HG03039 (cell line): ENCODE measurements at regions not wholly inside any gene's neighbourhood (a gene's known extent, or its start where the extent isn't known, plus 50 kb on each side); places are given as distances from the start of the nearest gene placed in this dataset.

Experiments
- ATAC-seq: cut with Tn5 transposase; IDR thresholded peaks from one replicate; pipeline ENCODE4 v1.9.1; 2021; ENCODE audit warnings: mild to moderate bottlenecking, moderate library complexity; ENCODE audit not compliant: unreplicated experiment

DNA sequence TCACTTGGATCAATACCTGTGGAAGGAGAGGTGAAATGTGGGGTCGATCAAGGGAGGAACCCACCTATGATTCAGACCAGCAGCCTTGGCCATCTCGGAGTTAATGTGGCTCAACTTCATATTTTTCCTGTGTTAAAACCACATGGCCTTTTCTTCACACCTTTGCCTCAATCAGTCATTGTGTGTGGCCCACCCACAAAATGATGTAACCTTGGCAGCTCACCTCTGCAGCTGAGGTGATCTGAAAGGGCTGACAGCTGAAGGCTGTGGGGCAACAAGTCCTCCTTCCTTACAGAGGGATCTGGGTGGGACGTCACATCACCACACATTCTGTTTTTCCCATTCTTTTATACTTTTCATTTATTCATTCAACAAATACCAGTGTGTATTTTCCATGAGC, 357.1 kb upstream of the HSF2 start:
- no peak for ATAC-seq

DNA sequence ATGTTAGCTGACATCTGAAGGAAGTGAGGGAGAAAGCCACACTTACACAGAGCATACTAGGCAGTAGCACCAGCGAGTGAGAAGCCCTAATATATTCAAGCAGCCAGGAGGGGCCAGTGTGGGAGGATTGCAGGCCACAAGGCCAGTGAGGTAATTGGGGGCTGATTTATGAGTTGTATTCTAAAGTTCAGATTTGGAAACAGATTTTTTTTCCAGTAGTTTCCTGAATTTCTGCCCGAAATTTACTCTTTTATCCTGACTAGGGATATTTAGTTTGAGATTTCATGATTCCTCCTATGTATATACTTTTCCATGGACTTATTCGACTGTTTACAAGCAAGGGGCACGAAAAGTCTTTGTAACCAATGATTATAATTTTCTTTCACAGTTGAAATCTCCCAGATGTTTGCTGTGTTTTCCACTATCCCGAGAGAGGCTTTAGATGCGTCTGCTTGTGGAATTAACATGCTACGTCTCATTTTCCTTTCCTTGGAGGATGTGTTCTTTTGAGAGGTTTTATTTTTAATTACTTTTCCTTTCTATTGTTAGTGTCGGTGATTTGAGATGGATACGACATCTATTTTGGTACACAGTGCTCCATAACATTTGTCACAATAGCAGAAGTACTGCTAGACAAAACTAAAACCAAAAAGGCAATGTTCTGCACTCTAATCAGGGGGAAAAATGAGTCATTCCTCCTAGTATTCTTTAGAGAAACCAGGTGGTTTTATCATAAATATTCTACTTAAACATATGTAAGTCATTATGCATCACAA, 356.3 kb upstream of the HSF2 start:
- ATAC-seq: no peak

DNA sequence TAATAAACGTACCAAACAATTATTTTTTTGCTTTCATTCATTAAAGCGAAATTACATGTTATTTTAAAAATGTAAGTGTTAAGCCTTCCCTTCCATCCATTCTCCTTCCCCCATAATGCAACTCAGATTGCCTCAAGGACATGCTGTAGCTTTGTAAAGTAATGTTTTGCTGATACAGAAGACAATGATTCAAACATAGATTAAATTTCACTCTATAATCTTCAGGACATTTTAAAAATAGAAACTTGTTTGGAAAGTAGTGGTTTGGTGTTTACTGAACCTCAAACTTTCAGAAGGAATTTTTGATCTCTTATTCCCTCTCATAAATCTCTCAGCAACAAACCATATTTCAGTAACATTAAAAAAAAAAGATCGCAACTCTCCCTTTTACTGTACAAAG, 350.9 kb upstream of the HSF2 start:
- no peak for ATAC-seq

DNA sequence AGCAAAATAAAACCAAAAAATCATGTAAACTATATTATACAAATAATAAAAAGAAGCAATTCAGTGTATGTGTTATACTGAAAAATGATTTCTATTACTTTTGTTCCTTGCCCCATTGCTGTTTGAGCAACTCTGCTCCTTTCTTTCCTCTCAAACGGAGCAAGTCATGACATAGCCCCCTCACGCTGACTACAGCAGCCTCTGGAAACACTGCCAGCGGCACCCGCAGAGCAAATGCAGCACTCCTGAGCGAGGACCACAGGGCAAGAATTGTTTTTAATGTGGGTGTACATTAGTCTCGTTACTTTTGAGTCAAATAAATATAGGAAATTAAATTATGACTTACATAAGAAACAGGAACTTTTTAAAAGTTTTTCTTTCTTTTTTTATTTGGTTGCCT, 350.1 kb upstream of the HSF2 start:
- no peak for ATAC-seq

DNA sequence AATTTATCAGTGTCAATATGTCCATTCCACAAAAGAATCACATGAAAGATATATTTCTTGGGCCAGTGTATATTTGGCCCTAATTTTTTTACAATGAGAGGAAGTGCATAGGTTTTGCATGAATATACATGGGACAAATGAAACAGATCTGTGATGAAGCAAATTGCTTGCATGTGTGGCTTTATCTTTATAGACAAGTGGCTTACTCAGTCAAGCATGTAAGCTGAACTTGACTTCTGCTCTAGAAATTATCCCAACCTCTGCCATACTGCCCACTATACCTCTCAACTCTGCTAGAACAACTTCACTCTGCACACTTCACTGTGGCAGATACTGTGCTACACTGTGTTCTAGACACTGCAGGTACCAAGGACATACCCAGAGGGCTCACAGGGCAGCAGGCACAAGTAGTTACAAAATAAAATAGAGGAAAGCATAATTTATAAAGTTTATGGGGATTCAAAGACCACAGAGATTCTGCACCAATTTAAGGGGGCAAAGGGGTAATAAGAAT, 349.2 kb upstream of the HSF2 start:
- no peak for ATAC-seq

DNA sequence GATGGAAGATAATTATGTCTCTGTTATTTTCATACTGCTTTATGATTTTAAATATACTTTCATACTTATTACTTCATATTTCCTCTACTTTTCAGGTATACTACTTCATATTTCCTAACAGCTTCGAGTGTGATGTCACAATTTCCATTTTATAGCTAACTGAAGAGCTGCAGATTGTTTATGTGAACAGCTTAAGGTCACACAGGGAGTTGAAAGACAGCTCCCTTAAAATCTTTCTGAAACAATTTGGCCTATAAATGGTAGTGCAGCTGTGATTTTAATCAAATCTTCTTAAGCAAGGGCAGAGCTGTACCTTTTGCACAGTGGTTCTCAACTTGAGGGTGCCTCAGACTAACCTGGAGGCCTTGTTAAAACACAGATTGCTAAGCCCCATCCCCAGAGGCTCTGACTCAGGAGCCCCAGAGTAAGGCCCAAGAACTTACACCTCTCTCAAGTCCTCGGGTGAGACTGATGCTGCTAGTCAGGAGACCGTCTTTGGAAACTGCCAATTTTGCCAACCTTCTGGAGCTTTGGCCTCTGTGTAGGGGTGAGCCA, 347.0 kb upstream of the HSF2 start:
- ATAC-seq: no peak

DNA sequence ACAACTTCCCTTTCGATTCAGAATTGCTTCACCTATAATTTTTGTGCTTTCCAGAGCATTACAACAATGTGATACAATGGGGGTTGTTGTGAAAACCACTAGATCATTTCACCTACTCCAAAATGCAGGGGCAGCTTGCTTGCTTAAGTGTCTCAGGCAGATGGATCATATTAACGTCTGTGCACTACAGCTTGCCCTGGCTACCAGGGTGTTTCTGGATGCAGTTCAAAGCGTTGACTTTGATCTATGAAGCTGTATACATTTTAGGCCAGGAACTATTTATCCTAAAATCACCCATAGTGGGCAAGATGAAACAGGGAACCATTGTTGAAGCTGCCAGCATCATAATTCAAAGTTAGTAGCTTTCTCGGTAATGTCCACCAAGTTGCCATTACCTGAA, 339.5 kb upstream of the HSF2 start:
- no peak for ATAC-seq

DNA sequence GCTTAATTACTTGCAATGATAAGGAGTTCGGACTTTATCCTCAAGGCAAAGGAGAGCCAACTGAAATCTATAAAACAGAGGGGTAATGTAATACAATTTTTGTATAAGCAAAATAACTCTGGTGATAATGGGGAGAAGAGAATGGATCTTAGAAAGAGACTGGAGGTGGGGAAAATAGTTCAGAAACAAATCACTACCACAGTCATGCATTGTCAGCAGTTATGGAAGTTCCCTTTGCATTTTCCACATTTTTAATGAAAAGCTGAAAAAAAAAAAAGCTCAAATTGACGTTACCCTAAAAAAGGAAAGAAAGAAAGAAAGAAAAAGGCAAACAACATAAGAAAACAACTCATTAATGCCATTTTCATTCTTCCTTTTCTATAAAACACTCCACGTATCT, 337.6 kb upstream of the HSF2 start:
- no peak for ATAC-seq

DNA sequence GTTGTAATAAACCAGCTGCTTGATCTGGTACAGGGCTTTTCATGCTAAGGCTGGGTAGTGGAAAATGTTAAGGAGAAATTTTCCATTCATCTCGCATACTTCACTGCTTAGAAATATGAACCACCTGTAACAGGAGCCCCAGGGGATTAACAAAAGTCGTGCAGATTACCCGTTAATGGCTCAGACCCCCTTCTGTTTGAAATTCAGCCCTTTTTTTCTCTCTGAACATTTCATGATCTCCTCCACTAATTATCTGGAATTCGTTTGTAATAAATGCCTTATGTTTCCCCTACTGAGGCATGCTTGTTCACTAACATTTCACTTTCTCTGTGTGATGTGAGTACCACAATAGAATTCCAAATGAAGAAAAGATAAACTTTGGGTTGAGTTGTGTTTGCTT, 336.4 kb upstream of the HSF2 start:
- ATAC-seq: no peak

DNA sequence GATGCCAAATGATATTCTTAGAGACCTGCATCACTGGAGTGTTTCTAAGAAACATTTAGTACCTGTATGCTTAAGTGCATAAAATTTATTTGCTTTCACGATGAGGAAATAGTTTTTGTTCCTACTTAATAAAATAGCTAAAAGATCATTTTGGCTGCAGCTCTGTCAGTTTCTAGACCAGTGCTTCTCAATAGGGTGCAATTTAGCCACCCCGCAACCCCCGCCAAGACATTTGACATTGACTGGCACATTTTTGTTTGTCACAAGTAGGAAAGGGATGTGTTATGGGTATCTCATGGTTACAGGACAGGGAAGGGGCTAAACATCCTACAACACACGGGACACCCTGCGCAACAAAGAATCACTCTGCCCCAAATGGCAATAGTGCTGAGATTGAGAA, 335.7 kb upstream of the HSF2 start:
- no peak for ATAC-seq

DNA sequence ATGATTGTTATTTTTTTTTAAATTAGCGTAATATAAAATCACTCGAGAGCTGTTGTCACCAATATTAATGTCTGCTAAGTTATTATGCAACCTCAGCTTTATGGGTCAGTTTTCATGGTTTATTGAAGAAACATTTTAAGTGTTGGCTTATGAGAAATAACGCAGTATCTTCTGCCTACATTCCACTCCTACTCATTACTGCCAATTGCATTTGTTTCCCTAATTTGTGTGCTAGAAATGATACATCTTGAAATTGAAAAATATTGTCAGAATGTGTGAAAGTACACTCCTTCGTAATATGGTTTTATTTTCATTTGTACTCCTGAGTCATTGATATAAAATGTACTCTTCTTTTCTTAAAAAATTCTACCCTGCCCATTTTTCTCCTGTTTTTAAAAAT, 333.3 kb upstream of the HSF2 start:
- ATAC-seq: no peak

DNA sequence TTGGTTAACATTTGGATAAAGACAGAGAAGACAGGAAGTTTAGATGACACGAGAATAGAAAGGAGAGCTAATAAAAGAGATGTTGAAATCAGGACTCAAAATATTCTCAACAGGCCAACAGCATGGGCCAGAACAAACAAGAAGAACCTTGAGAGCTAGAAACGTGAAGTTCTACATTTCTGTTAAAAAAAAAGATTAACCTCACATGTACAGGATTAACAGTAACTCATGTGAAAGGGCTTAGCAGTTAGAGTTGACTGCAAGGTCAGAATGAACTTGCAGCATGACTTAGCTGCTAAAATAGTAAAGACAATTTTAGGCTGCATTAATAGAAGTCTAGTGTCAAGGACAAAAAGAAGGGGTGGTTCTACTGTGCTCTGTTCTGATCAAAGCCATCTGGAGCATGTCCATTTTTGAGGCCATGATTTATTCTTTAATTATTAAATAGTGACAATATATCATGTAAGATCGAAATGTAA, 331.1 kb upstream of the HSF2 start:
- no peak for ATAC-seq

DNA sequence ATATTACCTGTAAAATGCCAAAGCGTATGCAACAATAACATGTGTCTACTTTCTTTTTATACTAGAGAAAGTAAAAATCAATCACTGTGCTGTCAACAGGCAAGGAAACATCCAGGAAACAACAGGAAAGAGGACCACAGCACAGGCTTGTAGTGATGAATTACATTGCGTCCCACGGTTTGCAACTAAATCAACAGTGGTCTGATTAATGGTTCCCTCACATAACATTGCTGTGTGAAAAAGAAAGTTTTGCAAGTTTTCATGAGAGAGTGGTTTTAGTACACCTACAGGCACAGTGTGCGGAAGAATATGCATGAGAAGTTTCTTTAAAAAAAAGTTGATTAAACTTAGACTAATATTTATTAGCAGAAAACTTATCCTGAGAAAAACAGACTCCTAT, 329.5 kb upstream of the HSF2 start:
- ATAC-seq: no peak

DNA sequence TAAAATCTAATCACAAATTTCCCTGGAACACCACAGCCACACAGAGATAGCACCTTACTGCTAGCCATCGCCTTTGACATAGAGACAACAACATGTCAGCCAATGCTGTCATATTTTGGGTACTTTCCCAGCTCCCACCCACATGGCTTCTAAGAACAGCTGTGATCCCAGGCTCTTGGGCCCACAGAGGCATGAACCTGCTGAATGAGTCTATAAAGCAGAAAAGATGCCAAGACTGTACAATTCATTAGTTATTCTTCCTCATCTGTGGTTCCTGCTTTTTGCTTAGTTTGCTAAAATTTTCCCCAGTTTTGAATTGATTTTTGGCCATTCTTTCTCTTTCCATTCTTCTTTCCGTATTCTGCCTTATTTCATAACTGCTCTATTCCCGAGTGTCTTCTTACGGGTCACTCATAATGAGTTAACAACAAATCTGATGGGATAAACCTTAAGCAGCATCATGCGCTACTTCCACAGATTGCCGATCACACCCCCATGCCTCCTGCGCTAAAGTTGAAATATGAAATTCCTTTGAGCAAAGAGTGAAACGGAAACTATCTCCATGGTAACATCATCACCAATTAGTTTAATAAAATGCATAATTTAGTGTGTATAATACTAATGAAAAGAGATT, 327.3 kb upstream of the HSF2 start:
- no peak for ATAC-seq

DNA sequence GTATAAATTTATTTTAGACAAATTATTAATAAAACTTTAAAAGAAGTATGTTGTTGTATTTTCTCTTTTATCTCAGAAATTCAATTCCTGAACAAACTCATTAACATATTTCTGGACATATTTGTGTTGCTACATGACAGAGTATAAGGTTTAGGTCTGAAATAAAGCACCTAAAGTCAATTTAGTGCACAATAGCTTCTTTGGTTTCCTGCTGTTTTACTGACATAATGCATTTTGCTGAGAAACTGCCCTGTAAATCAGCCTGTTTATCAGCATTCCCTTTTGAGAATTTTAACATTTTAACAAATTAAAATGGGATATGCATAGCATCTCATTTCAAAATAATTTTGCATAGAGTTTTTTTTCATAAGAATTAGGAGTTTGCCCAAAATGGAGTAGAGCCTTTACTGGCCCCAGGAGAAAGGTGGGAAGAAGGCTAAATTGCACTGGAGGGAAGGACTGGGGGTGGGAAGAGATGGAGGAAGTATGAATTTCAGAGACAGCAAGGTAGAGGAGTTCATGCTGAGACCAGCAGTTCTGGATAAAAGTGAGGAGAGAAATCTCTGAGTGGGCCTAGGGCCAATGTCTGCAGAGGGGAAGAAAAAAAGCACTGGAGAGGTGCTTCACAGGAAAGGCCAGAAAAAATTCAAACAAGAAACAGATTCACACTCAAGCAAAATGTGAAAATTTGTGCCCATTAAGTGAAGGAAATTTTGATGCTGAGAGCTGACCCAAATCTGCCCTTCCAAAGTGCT, 324.2 kb upstream of the HSF2 start:
- no peak for ATAC-seq

DNA sequence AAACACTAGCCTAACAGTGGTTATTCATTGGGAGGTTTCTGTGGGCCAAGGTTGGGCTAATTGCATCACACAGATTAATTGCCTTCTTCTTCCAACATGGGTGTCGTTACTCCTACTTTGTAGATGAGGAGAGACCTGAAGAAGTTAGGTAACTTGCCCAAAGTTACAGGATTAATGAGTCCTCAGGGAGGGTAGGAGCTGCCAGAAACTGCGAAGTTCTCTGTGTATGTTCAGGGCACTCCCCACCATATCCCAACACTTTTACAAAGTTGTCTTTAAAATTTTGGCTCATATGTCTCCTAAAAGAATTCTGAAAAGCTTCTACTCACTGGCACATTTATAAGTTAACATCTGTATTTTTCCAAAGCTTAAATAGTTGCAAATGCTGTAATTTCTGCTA, 323.5 kb upstream of the HSF2 start:
- ATAC-seq: no peak

DNA sequence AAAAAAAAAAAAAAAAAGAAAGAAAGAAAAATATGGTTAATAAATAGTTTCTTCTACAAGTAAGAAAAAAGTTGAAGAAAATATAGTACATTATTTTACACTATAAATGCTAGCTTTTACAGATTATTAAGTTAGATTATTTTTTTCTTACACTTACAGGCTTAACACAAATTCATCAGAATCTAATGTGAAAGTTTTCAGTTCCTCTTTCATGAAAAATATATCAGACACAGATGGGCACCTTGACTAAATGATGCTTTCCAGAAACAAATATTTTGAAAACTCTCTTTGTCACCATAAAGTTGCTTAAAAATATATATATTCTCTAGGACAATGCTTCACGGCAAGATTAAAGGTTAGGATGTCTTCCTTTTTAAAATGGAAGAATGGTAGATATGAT, 321.8 kb upstream of the HSF2 start:
- no peak for ATAC-seq

DNA sequence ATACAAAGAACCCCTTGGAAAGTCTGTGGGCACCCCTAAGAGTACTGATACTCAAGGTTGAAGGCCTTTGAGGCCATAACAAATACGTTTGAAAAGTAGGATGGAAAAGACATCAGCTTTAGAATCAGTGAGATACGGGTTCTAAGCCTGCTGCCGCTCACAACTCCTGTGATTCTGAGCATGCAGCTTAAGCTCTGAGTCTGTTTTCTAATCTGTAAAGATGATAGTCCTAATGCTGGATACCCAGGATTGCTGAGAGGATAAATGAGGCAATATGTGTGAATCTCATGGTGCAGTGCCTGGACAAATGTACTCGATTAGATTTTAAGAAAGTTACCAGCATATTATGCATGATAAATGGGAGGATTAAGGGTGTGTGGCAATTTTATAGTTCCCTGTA, 321.0 kb upstream of the HSF2 start:
- ATAC-seq: no peak

DNA sequence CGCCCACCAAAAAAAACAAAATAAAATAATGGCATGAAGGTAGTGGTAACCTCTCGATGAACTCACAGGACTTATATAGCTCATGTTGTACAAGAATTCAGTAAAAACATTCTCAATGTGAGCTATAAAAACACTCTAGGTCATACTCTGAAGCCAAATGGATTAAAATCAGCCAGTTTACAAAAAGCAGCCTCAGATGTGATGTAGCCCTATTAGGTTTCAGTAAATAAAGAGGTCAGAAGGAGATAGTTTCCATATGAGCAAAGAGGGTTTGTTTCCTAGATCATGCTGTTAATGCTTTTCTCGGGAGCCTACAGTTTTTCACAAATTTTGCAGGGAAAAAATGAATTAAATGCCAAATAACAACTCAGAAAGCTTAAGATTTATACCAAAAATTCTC, 319.5 kb upstream of the HSF2 start:
- no peak for ATAC-seq

DNA sequence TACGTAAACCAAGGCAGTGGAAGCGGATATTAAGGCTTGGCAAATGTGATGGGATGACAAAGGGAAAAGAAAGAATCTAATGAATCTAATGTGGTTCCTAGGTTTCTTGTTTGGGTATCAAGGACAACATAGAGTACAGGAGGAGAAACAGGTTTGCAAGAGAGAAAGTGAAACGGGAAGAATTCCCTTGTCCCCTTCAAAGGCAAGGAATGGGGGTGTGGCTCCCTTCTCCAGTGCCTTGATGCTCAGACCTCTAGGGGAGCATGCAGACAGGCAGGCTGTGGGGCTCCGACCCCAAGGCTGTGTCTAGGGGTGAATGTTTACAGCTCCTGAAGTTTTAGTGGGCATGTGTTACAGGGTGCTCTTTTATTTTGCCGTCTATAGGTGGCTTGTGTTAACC, 317.5 kb upstream of the HSF2 start:
- no peak for ATAC-seq

DNA sequence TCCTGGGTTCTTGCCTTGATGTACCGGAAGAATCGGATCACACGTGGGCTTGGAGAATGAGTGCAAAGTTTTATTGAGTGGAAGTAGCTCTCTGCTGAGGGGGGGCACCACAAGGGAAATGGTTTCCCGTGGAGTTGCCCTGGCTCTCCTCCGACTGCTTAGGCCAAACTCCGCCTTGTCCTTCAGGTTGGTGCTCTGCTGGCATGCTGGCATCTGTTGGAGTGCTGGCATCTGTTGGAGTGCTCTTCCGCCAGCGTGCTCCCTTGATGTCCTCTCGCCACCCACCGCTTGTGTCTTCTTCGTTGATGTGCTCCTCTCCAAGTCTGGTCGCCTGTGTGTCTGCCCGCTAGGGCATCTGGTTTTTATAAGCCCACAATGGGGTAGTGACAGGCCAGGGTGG, 317.1 kb upstream of the HSF2 start:
- no peak for ATAC-seq

DNA sequence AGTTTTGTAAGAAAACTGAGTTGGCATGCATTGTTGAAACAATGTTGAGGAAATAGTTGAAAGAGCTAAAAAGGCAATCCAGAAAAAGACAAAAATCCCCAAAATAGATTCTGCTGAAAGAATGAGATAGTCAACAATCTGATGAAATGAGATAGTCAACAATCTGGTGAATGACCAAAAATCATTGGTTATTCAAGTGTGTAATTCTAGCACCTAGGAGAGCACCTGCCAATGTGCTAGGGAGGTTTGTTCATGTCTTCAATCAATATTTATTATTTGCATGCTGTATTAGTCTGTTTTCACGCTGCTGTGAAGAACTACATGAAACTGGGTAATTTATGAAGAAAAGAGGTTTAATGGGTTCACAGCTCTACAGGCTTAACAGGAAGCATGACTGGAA, 307.1 kb upstream of the HSF2 start:
- no peak for ATAC-seq
